Spinal cord (tissue), 9 donors: ENCODE measurements at regions not wholly inside any gene's neighbourhood (a gene's known extent, or its start where the extent isn't known, plus 50 kb on each side); places are given as distances from the start of the nearest gene placed in this dataset.

Source experiments
- DNase-seq, 6 donors: peaks; one replicate each; pipeline versions ENCODE4 v3.0.0 to v3.0.0-alpha.2; 2013 to 2015; ENCODE audit warnings: low spot score in 6 of 6, low read depth in 4 of 6
- H3K27ac ChIP-seq: one replicate; pipeline ENCODE4 v1.5.1; 2013; ENCODE audit warnings: low read depth, low read length, control low read depth
- H3K27me3 ChIP-seq: one replicate; pipeline ENCODE4 v1.6.1; 2013; ENCODE audit warnings: low read length; ENCODE audit not compliant: control insufficient read depth, insufficient read depth
- H3K36me3 ChIP-seq: one replicate; pipeline ENCODE4 v1.6.1; 2013; ENCODE audit warnings: low read length; ENCODE audit not compliant: control insufficient read depth, insufficient read depth
- H3K4me1 ChIP-seq: one replicate; pipeline ENCODE4 v1.6.1; 2013; ENCODE audit warnings: low read length; ENCODE audit not compliant: control insufficient read depth, insufficient read depth
- H3K4me3 ChIP-seq: one replicate; pipeline ENCODE4 v1.5.1; 2013; ENCODE audit warnings: low read depth, low read length, control low read depth
- H3K9me3 ChIP-seq: one replicate; pipeline ENCODE4 v1.6.1; 2013; ENCODE audit warnings: low read length; ENCODE audit not compliant: control insufficient read depth, insufficient read depth
- WGBS: methylation state at CpG from one replicate; pipeline ENCODE4 v1.1.5; 2013; ENCODE audit warnings: missing lambda C conversion rate; ENCODE audit not compliant: insufficient coverage; 5-methylcytosine and 5-hydroxymethylcytosine counted together
- donor health status: healthy.

- Histone ChIP-seq H3K4me1 (no peaks in the 10 kb centered on the region), H3K4me3 (no peak overlapping the region), H3K9me3 (peaks cover 2% of the 10 kb centered on the region), H3K36me3 (no peaks in the 10 kb centered on the region), H3K27me3 (no peaks in the 10 kb centered on the region), H3K27ac (no peak overlapping the region)
- peak in 2 of 6 donors; percentile 50 to 74 for DNase-seq
- WGBS = 89% methylated on average over 1 of the region's 3 CpGs
Observed at GRCh38 chr12:13379531-13380188, 183.1 kb downstream of the EMP1 start.

GRCh38 chr12:13377698-13378097 lies 181.2 kb downstream of the EMP1 start:
- Histone ChIP-seq H3K4me3 (no peak overlapping the region), H3K9me3 (peaks cover 2% of the 10 kb centered on the region), H3K27me3 (no peaks in the 10 kb centered on the region), H3K36me3 (no peaks in the 10 kb centered on the region), H3K4me1 (no peaks in the 10 kb centered on the region), H3K27ac (no peak overlapping the region)
- WGBS = 100% methylated on average over 1 of the region's 1 CpG
- no peak for DNase-seq

GRCh38 chr12:13376610-13377373 lies 180.3 kb downstream of the EMP1 start:
- H3K27ac ChIP-seq = no peak overlapping the region
- H3K9me3 ChIP-seq = peaks cover 2% of the 10 kb centered on the region
- H3K36me3 ChIP-seq = no peaks in the 10 kb centered on the region
- H3K4me1 ChIP-seq = no peaks in the 10 kb centered on the region
- 91% methylated on average over 6 of the region's 7 CpGs for WGBS
- no peak for DNase-seq
- H3K4me3 ChIP-seq = no peak overlapping the region
- H3K27me3 ChIP-seq = no peaks in the 10 kb centered on the region

GRCh38 chr12:13375583-13376345 lies 179.2 kb downstream of the EMP1 start:
- DNase-seq = peak in 1 of 6 donors; percentile 28
- Histone ChIP-seq H3K4me3 (no peak overlapping the region), H3K9me3 (peaks cover 2% of the 10 kb centered on the region), H3K27me3 (no peaks in the 10 kb centered on the region), H3K27ac (no peak overlapping the region), H3K36me3 (no peaks in the 10 kb centered on the region), H3K4me1 (no peaks in the 10 kb centered on the region)
- WGBS = no CpG with 5 or more reads among the region's 2 CpGs

- H3K27me3 ChIP-seq = no peaks in the 10 kb centered on the region
- peak in 2 of 6 donors; percentile 41 to 53 for DNase-seq
Observed at GRCh38 chr12:13374793-13375192, 178.3 kb downstream of the EMP1 start.

GRCh38 chr12:13373803-13374202 lies 177.3 kb downstream of the EMP1 start:
- no CpG with 5 or more reads among the region's 2 CpGs for WGBS
- no peaks in the 10 kb centered on the region for H3K36me3 ChIP-seq
- DNase-seq = no peak
- no peak overlapping the region for H3K27ac ChIP-seq
- no peaks in the 10 kb centered on the region for H3K27me3 ChIP-seq
- H3K4me3 ChIP-seq = no peak overlapping the region
- no peaks in the 10 kb centered on the region for H3K4me1 ChIP-seq
- peaks cover 2% of the 10 kb centered on the region for H3K9me3 ChIP-seq

More at GRCh38 chr12:13374793-13375192, 178.3 kb downstream of the EMP1 start:
- Histone ChIP-seq H3K36me3 (no peaks in the 10 kb centered on the region), H3K9me3 (peaks cover 2% of the 10 kb centered on the region), H3K4me3 (no peak overlapping the region), H3K4me1 (no peaks in the 10 kb centered on the region), H3K27ac (no peak overlapping the region)
- WGBS = 45% methylated on average over 5 of the region's 5 CpGs

- Histone ChIP-seq H3K27me3 (no peaks in the 10 kb centered on the region), H3K36me3 (no peaks in the 10 kb centered on the region), H3K4me3 (no peak overlapping the region), H3K27ac (no peak overlapping the region), H3K9me3 (peaks cover 2% of the 10 kb centered on the region), H3K4me1 (peaks cover 4% of the 10 kb centered on the region)
- peak in 1 of 6 donors; percentile 28 for DNase-seq
- WGBS = 67% methylated on average over 2 of the region's 6 CpGs
Observed at GRCh38 chr12:13373131-13373530, 176.6 kb downstream of the EMP1 start.

GRCh38 chr12:13372386-13372785 lies 175.9 kb downstream of the EMP1 start:
- Histone ChIP-seq H3K27me3 (no peaks in the 10 kb centered on the region), H3K27ac (no peak overlapping the region), H3K4me1 (peaks cover 7% of the 10 kb centered on the region), H3K9me3 (no peaks in the 10 kb centered on the region), H3K4me3 (no peak overlapping the region), H3K36me3 (no peaks in the 10 kb centered on the region)
- WGBS = 62% methylated on average over 2 of the region's 6 CpGs
- DNase-seq = no peak

- Histone ChIP-seq H3K27me3 (no peaks in the 10 kb centered on the region), H3K9me3 (no peaks in the 10 kb centered on the region), H3K36me3 (no peaks in the 10 kb centered on the region), H3K4me1 (peaks cover 7% of the 10 kb centered on the region), H3K27ac (no peak overlapping the region), H3K4me3 (no peak overlapping the region)
- DNase-seq = no peak
- WGBS = 73% methylated on average over 2 of the region's 2 CpGs
Observed at GRCh38 chr12:13371797-13372196, 175.3 kb downstream of the EMP1 start.
